ENCODE measurements at regions not wholly inside any gene's neighbourhood (a gene's known extent, or its start where the extent isn't known, plus 50 kb on each side); places are given as distances from the start of the nearest gene placed in this dataset.

- TF ChIP-seq, protein P1, sequence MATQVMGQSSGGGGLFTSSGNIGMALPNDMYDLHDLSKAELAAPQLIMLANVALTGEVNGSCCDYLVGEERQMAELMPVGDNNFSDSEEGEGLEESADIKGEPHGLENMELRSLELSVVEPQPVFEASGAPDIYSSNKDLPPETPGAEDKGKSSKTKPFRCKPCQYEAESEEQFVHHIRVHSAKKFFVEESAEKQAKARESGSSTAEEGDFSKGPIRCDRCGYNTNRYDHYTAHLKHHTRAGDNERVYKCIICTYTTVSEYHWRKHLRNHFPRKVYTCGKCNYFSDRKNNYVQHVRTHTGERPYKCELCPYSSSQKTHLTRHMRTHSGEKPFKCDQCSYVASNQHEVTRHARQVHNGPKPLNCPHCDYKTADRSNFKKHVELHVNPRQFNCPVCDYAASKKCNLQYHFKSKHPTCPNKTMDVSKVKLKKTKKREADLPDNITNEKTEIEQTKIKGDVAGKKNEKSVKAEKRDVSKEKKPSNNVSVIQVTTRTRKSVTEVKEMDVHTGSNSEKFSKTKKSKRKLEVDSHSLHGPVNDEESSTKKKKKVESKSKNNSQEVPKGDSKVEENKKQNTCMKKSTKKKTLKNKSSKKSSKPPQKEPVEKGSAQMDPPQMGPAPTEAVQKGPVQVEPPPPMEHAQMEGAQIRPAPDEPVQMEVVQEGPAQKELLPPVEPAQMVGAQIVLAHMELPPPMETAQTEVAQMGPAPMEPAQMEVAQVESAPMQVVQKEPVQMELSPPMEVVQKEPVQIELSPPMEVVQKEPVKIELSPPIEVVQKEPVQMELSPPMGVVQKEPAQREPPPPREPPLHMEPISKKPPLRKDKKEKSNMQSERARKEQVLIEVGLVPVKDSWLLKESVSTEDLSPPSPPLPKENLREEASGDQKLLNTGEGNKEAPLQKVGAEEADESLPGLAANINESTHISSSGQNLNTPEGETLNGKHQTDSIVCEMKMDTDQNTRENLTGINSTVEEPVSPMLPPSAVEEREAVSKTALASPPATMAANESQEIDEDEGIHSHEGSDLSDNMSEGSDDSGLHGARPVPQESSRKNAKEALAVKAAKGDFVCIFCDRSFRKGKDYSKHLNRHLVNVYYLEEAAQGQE (IDR thresholded peaks at IDR 0.05; ENCODE audit: unreplicated experiment) = no peak
- no peak for TF ChIP-seq POLR2AphosphoS5 (IDR thresholded peaks at IDR 0.05; ENCODE audit: low read depth)
- TF ChIP-seq, protein P2, sequence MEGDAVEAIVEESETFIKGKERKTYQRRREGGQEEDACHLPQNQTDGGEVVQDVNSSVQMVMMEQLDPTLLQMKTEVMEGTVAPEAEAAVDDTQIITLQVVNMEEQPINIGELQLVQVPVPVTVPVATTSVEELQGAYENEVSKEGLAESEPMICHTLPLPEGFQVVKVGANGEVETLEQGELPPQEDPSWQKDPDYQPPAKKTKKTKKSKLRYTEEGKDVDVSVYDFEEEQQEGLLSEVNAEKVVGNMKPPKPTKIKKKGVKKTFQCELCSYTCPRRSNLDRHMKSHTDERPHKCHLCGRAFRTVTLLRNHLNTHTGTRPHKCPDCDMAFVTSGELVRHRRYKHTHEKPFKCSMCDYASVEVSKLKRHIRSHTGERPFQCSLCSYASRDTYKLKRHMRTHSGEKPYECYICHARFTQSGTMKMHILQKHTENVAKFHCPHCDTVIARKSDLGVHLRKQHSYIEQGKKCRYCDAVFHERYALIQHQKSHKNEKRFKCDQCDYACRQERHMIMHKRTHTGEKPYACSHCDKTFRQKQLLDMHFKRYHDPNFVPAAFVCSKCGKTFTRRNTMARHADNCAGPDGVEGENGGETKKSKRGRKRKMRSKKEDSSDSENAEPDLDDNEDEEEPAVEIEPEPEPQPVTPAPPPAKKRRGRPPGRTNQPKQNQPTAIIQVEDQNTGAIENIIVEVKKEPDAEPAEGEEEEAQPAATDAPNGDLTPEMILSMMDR (conservative IDR thresholded peaks at IDR 0.05; ENCODE audit: low read depth in 2 of 2) = no peak
- TF ChIP-seq, protein P3, sequence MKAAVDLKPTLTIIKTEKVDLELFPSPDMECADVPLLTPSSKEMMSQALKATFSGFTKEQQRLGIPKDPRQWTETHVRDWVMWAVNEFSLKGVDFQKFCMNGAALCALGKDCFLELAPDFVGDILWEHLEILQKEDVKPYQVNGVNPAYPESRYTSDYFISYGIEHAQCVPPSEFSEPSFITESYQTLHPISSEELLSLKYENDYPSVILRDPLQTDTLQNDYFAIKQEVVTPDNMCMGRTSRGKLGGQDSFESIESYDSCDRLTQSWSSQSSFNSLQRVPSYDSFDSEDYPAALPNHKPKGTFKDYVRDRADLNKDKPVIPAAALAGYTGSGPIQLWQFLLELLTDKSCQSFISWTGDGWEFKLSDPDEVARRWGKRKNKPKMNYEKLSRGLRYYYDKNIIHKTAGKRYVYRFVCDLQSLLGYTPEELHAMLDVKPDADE (IDR thresholded peaks at IDR 0.05) = no peak
- no peak for TF ChIP-seq EZH2 (IDR thresholded peaks at IDR 0.05; ENCODE audit: low read depth, unreplicated experiment)
- TF ChIP-seq JUNB (IDR thresholded peaks at IDR 0.05; ENCODE audit: unreplicated experiment) = no peak
- no peak for TF ChIP-seq CREB1 (CRISPR knock-in tag; IDR thresholded peaks at IDR 0.05; ENCODE audit: low read depth)
- TF ChIP-seq ZNF114 (CRISPR knock-in tag; IDR thresholded peaks at IDR 0.05) = no peak
- TF ChIP-seq EZH2phosphoT487 (IDR thresholded peaks at IDR 0.05; ENCODE audit: unreplicated experiment) = no peak
- no peak for TF ChIP-seq NANOG (IDR thresholded peaks at IDR 0.05; ENCODE audit: borderline replicate concordance)
- TF ChIP-seq, protein P4, sequence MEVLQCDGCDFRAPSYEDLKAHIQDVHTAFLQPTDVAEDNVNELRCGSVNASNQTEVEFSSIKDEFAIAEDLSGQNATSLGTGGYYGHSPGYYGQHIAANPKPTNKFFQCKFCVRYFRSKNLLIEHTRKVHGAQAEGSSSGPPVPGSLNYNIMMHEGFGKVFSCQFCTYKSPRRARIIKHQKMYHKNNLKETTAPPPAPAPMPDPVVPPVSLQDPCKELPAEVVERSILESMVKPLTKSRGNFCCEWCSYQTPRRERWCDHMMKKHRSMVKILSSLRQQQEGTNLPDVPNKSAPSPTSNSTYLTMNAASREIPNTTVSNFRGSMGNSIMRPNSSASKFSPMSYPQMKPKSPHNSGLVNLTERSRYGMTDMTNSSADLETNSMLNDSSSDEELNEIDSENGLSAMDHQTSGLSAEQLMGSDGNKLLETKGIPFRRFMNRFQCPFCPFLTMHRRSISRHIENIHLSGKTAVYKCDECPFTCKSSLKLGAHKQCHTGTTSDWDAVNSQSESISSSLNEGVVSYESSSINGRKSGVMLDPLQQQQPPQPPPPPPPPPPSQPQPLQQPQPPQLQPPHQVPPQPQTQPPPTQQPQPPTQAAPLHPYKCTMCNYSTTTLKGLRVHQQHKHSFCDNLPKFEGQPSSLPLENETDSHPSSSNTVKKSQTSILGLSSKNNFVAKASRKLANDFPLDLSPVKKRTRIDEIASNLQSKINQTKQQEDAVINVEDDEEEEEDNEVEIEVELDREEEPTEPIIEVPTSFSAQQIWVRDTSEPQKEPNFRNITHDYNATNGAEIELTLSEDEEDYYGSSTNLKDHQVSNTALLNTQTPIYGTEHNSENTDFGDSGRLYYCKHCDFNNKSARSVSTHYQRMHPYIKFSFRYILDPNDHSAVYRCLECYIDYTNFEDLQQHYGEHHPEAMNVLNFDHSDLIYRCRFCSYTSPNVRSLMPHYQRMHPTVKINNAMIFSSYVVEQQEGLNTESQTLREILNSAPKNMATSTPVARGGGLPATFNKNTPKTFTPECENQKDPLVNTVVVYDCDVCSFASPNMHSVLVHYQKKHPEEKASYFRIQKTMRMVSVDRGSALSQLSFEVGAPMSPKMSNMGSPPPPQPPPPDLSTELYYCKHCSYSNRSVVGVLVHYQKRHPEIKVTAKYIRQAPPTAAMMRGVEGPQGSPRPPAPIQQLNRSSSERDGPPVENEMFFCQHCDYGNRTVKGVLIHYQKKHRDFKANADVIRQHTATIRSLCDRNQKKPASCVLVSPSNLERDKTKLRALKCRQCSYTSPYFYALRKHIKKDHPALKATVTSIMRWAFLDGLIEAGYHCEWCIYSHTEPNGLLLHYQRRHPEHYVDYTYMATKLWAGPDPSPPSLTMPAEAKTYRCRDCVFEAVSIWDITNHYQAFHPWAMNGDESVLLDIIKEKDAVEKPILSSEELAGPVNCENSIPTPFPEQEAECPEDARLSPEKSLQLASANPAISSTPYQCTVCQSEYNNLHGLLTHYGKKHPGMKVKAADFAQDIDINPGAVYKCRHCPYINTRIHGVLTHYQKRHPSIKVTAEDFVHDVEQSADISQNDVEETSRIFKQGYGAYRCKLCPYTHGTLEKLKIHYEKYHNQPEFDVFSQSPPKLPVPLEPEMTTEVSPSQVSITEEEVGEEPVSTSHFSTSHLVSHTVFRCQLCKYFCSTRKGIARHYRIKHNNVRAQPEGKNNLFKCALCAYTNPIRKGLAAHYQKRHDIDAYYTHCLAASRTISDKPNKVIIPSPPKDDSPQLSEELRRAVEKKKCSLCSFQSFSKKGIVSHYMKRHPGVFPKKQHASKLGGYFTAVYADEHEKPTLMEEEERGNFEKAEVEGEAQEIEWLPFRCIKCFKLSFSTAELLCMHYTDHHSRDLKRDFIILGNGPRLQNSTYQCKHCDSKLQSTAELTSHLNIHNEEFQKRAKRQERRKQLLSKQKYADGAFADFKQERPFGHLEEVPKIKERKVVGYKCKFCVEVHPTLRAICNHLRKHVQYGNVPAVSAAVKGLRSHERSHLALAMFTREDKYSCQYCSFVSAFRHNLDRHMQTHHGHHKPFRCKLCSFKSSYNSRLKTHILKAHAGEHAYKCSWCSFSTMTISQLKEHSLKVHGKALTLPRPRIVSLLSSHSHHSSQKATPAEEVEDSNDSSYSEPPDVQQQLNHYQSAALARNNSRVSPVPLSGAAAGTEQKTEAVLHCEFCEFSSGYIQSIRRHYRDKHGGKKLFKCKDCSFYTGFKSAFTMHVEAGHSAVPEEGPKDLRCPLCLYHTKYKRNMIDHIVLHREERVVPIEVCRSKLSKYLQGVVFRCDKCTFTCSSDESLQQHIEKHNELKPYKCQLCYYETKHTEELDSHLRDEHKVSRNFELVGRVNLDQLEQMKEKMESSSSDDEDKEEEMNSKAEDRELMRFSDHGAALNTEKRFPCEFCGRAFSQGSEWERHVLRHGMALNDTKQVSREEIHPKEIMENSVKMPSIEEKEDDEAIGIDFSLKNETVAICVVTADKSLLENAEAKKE (CRISPR knock-in tag; IDR thresholded peaks at IDR 0.05) = no peak
- TF ChIP-seq ZNF331 (CRISPR knock-in tag; IDR thresholded peaks at IDR 0.05; ENCODE audit: low read depth) = no peak
Measured at GRCh38 chr12:23098110-23098509, 473.1 kb downstream of the ETNK1 start.

Measured in GM23338 (cell line).